Hematopoietic multipotent progenitor cell treated with erythropoietin and hydrocortisone succinate and interleukin-3 and kit ligand, for 6 days (in vitro differentiated cells): ENCODE measurements at regions not wholly inside any gene's neighbourhood (a gene's known extent, or its start where the extent isn't known, plus 50 kb on each side); places are given as distances from the start of the nearest gene placed in this dataset.

Source experiments
- DNase-seq: peaks from one replicate; pipeline ENCODE4 v3.0.0-alpha.2; 2015

- no peak for DNase-seq
These were observed 52.7 kb upstream of the ZDHHC17 start for GRCh38 chr12:76711241-76711640.

DNA sequence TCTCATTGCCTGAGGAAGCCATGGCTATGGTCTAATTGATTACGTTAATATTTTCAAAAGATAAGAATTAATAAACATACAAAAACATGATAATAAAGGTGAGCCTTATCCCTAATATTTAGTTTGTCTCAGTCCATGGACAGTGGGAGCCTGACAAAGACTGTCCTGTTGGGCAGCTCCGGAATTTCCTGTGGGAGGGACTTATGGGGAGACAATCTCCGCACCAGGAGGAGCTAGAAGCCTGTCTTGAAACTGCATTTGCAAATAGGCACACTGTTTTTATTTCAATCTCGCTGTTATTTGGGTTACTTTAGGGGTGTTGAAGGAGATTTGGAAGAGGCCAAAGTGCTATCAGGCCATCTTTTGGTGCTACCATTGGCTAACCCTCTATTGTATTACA is 50.8 kb upstream of the ZDHHC17 start:
- no peak for DNase-seq

DNA sequence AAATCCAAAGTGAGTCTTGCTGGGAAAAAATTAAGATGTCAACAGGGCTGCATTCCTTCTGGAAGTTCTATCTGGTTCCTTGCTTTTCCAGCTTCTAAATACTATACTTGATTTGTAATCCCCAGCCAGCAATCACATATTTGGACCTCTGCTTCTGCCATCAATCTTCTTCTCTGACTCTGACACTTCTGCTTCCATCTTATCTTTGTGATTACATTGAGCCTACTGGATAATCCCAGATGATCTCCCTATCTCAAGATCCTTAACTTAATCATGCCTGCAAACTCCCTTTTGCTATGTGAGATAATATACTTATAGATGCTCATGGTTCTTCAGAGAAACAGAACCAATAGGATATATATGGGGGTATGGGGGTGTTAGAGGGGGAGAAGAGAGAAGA is 49.9 kb upstream of the ZDHHC17 start:
- no peak for DNase-seq
